Renal cortical epithelial cell (primary cell): ENCODE measurements at regions not wholly inside any gene's neighbourhood (a gene's known extent, or its start where the extent isn't known, plus 50 kb on each side); places are given as distances from the start of the nearest gene placed in this dataset.
A peak's percentile ranks its signal among the peaks of the same experiment; 100 is the strongest.
"Not testable (repeated sequence)": the region's sequence is repeated elsewhere in the genome, so short reads cannot be mapped to it uniquely, and the experiment has no call there.

Experiments used
- DNase-seq: peaks from one replicate; pipeline ENCODE4 v3.0.0-alpha.2; 2011; ENCODE audit warnings: low read depth

DNA sequence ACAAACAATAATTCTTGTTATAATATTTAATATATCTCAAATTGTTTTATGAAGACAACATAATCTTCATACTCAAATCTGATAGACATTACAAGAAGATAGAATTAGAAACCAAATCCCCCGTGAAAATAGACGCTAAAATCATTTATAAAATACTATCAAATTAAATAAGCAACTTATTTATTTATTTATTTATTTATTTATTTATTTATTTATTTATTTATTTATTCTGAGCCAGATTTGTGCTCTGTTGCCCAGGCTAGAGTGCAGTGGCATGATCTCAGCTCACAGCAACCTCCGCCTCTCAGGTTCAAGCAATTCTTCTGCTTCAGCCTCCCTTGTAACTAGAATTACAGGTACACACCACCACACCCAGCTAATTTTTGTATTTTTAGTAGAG lies 294.9 kb upstream of the MAGEC2 start:
- no peak for DNase-seq

GRCh38 chrX:142483965-142484364 lies 278.9 kb upstream of the MAGEC2 start:
- DNase-seq = no peak

GRCh38 chrX:142446349-142446748 lies 241.3 kb upstream of the MAGEC2 start:
- DNase-seq = no peak

DNA sequence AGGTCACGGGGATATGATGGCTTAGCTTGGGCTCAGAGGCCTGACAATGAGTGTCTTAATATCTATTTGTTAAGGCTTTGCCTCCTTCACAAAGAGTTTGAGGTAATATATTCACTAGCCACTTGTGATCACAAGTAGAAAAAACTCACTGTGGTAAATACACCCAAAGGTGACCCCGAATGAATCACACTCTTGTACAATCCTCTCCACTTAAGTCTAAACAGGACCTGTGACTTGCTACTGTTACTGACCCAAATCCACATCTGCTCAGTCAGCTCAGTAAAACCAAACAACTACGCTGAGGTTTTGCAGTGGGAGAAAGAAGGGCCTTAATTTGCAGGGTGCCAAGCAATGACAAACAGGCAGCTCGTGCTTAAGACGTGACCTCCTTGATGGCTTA lies 223.8 kb upstream of the MAGEC2 start:
- peak; percentile 0 for DNase-seq

DNA sequence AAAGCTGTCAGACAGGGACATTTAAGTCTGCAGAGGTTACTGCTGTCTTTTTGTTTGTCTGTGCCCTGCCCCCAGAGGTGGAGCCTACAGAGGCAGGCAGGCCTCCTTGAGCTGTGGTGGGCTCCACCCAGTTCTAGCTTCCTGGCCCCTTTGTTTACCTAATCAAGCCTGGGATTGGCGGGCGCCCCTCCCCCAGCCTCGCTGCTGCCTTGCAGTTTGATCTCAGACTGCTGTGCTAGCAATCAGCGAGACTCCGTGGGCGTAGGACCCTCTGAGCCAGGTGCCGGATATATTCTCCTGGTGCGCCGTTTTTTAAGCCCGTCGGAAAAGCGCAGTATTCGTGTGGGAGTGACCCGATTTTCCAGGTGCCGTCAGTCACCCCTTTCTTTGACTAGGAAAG lies 185.9 kb upstream of the MAGEC2 start:
- not testable (repeated sequence) for DNase-seq

GRCh38 chrX:142363501-142363900 lies 158.4 kb upstream of the MAGEC2 start:
- no peak for DNase-seq

DNA sequence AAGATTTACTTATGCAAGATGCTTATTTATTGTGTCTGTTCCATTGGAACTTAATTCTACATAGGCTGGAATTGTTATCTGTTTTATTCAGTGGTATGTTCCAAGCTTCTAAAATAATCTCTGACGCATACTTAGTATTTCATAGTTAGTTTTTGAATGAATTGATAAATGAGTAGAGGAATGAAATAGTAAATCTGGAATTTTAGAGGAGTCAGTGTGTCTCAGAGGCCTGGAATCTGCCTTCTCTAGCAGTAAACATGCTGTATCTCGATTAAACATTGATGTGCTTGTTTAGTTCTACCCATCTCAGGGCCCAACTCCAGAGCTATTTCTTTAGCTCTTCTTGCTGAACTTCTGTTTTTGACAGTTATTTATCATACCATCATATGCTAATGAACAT lies 154.2 kb upstream of the MAGEC2 start:
- no peak for DNase-seq

GRCh38 chrX:142327182-142327581 lies 122.1 kb upstream of the MAGEC2 start:
- DNase-seq = no peak

- DNase-seq = no peak
These were observed 107.5 kb upstream of the MAGEC2 start for GRCh38 chrX:142312591-142312990.

DNA sequence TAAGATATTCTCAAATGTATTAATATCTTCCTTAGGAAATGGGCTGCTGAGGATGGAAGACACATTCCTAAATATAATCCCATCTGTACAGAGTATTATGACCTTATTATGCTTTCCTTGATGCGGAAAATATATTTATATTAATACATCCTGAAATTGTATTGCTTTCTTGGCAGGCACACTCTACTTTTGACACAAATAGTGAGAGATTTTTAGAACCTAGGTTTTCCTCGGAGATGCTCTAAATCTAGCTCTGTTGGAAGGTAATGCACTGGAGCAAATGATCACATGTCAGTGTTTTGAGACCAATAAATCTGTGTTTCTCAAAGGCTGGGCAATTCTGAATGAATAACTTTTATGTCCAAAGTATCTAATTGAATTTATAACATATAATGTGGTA lies 94.3 kb upstream of the MAGEC2 start:
- no peak for DNase-seq

DNA sequence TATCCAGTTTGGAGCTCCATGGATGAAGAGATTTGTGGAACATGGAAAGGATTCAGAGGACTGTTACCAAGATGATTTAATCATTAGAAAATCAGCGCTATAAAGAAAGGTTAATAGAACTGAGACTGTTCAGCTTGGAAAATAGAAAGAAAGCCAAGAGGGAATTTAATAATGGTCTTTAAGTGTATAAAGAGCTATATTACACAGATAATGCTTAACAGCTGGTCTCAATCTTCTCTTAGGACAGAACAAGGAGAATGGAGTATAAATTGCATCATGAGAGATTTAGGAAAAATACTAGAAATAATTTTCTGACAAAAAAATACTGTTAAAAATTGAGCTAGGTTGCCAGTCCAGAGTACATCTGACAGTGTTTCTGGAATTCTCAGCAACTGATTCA lies 91.3 kb upstream of the MAGEC2 start:
- no peak for DNase-seq

GRCh38 chrX:142295190-142295589 lies 90.1 kb upstream of the MAGEC2 start:
- DNase-seq = no peak

- not testable (repeated sequence) for DNase-seq
These were observed 65.1 kb upstream of the MAGEC2 start for GRCh38 chrX:142270166-142270565.

DNA sequence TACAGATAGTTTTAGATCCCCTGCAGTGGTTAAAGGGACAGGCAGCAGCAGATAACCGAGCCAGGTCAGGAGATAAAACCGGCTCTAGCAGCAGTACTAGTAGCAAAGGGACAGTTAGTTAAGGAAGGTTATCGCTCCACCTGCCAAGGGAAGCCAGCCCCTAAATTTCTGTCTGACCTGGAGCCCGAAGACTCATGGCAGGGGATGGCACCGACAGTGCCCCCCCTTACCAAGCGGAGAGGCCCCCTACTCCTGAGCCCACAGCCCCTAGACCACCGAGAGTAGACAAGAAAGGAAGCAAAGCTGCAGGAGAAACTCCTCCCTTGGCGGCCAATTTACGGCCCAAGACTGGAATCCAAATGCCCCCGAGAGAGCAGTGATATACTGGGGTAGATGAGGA lies 61.3 kb upstream of the MAGEC2 start:
- no peak for DNase-seq

GRCh38 chrX:142265549-142265948 lies 60.5 kb upstream of the MAGEC2 start:
- not testable (repeated sequence) for DNase-seq

GRCh38 chrX:142256935-142257334 lies 51.8 kb upstream of the MAGEC2 start:
- DNase-seq = no peak
